ENCODE measurements at regions not wholly inside any gene's neighbourhood (a gene's known extent, or its start where the extent isn't known, plus 50 kb on each side); places are given as distances from the start of the nearest gene placed in this dataset.
"Not testable (repeated sequence)": the region's sequence is repeated elsewhere in the genome, so short reads cannot be mapped to it uniquely, and the experiment has no call there.

DNA sequence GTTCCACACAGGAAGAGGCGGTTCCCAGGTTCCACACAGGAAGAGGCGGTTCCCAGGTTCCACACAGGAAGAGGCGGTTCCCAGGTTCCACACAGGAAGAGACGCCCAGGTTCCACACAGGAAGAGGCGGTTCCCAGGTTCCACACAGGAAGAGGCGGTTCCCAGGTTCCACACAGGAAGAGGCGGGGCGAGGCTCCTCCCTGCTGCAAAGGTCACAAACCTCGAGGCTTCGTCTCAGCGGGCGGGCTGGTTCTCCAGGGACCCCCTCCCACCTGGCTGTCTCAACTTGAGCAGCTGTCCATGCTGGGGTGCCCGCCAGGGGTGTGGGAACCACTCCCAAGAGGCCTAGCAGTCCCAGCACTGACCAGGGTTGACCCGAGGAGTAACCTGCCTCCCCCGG, 94.3 kb upstream of the RUFY1 start (continued):
- not testable (repeated sequence) for TF ChIP-seq NR2C2 (CRISPR knock-in tag; IDR thresholded peaks at IDR 0.05)
- TF ChIP-seq NR2C2 (tag; IDR thresholded peaks at IDR 0.05) (peak; percentile 23; the same call in 1 of the 2 replicates), ESRRA (IDR thresholded peaks at IDR 0.05; ENCODE audit: borderline replicate concordance, low read depth) (0 out of 2 replicates have a peak, but pooled peaks have one; percentile 18)

DNA sequence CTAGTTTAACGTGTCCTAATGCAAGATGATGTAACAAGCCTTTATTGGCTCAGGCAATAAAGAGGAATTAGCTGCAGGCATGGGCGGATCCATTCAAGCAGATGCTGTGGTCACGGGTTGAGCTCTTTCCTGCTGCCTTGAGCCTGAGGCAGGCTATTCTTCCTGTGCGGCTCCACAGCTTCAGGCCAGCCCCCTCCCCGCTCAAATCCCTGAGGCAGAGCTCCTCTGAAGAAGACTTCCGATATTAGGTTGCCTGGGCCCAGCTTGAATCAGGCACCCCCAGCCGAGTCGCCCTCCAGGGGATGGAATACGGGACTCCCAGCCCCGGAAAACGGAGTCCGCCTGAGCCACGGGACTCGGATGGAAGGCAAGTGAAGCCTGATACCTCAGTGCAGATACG, 95.0 kb upstream of the RUFY1 start:
- ATAC-seq (no peak), DNase-seq (ENCODE audit: extremely low read depth in 1 of 4, low spot score in 3 of 4) (no peak), FAIRE-seq (no peak)
- Histone ChIP-seq H3K4me3 (no peak overlapping the region), H3K4me2 (ENCODE audit: insufficient read depth, low read length) (no peak overlapping the region; the same call in 1 of the 2 replicates), H3K27me3 (ENCODE audit: control insufficient read depth in 2 of 2, insufficient read depth in 2 of 2, low read length in 2 of 2) (peaks cover 5 to 13% of the 10 kb centered on the region in 2 experiments; a peak in 4 of 5 replicates), H3K9ac (ENCODE audit: insufficient read depth in 1 of 2, low read depth in 2 of 2, low read length in 2 of 2) (no peak overlapping the region), H3K9me3 (replicated peaks; ENCODE audit: control insufficient read depth, insufficient read depth, low read depth, low read length) (peaks cover 1% of the 10 kb centered on the region), H3K79me2 (ENCODE audit: control insufficient read depth, insufficient read depth, low read length) (no peaks in the 10 kb centered on the region), H4K20me1 (replicated peaks; ENCODE audit: control insufficient read depth, insufficient read depth, low read length) (no peaks in the 10 kb centered on the region), H3K9me1 (ENCODE audit: control insufficient read depth, insufficient read depth, low read length) (no peaks in the 10 kb centered on the region), H3K27ac (ENCODE audit: extremely low read depth, low read depth, low read length) (no peak overlapping the region), H3K4me1 (replicated peaks in 1 of 2; ENCODE audit: control insufficient read depth in 2 of 2, insufficient read depth in 2 of 2, low read length in 2 of 2) (no peaks in the 10 kb centered on the region; a peak in 1 of 5 replicates), H3K36me3 (ENCODE audit: control insufficient read depth, insufficient read depth, low read length) (no peaks in the 10 kb centered on the region), H2AFZ (ENCODE audit: low read depth, low read length) (no peak overlapping the region; the same call in 1 of the 2 replicates)
- CTCF ChIA-PET (ENCODE audit: low intra/inter-chr PET ratio) = no interaction called here
- no TSS peak for BruUV-seq (replicated peaks)
- under 1% methylated on average over 15 of the region's 15 CpGs for WGBS (ENCODE audit: insufficient coverage, low coverage, missing lambda C conversion rate)
- in situ Hi-C loops (cut with MboI) = no loop called here
- POLR2A ChIA-PET = interaction anchor here (0.8 kb wide), 1 partner anchor 10 kb away, joined by 3 read pairs; no protein-coding TSS in a partner anchor
- intact Hi-C loops (cut with micrococcal nuclease) = no loop called here
- TF ChIP-seq PHTF2 (CRISPR knock-in tag; IDR thresholded peaks at IDR 0.05) (no peak), TAF9B (IDR thresholded peaks at IDR 0.05; ENCODE audit: partially characterized antibody) (no peak), SRSF7 (optimal IDR thresholded peaks at IDR 0.05; ENCODE audit: low read depth, low read length) (no peak), NEUROD1 (IDR thresholded peaks at IDR 0.05; ENCODE audit: borderline replicate concordance, low read depth, low read length, partially characterized antibody) (no peak), RBM17 (IDR thresholded peaks at IDR 0.05; ENCODE audit: borderline replicate concordance, low read depth, low read length) (no peak), ZNF311 (CRISPR knock-in tag; IDR thresholded peaks at IDR 0.05) (no peak), LARP7 (IDR thresholded peaks at IDR 0.05) (no peak), MTF1 (CRISPR knock-in tag; IDR thresholded peaks at IDR 0.05; ENCODE audit: borderline replicate concordance) (no peak), DDX20 (tag; IDR thresholded peaks at IDR 0.05; ENCODE audit: low read depth) (no peak), PHF21A (IDR thresholded peaks at IDR 0.05; ENCODE audit: borderline replicate concordance, low read depth) (no peak), CSDE1 (IDR thresholded peaks at IDR 0.05) (no peak), XRCC4 (IDR thresholded peaks at IDR 0.05; ENCODE audit: extremely low read depth, insufficient read depth, insufficient read length) (no peak), NRF1 (conservative IDR thresholded peaks at IDR 0.05 in 1 of 2, IDR thresholded peaks at IDR 0.05 in 1 of 2) (no peak)
- TF ChIP-seq, protein P1, sequence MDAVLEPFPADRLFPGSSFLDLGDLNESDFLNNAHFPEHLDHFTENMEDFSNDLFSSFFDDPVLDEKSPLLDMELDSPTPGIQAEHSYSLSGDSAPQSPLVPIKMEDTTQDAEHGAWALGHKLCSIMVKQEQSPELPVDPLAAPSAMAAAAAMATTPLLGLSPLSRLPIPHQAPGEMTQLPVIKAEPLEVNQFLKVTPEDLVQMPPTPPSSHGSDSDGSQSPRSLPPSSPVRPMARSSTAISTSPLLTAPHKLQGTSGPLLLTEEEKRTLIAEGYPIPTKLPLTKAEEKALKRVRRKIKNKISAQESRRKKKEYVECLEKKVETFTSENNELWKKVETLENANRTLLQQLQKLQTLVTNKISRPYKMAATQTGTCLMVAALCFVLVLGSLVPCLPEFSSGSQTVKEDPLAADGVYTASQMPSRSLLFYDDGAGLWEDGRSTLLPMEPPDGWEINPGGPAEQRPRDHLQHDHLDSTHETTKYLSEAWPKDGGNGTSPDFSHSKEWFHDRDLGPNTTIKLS (IDR thresholded peaks at IDR 0.05; ENCODE audit: borderline replicate concordance, low read depth) = no peak
- TF ChIP-seq, protein P2, sequence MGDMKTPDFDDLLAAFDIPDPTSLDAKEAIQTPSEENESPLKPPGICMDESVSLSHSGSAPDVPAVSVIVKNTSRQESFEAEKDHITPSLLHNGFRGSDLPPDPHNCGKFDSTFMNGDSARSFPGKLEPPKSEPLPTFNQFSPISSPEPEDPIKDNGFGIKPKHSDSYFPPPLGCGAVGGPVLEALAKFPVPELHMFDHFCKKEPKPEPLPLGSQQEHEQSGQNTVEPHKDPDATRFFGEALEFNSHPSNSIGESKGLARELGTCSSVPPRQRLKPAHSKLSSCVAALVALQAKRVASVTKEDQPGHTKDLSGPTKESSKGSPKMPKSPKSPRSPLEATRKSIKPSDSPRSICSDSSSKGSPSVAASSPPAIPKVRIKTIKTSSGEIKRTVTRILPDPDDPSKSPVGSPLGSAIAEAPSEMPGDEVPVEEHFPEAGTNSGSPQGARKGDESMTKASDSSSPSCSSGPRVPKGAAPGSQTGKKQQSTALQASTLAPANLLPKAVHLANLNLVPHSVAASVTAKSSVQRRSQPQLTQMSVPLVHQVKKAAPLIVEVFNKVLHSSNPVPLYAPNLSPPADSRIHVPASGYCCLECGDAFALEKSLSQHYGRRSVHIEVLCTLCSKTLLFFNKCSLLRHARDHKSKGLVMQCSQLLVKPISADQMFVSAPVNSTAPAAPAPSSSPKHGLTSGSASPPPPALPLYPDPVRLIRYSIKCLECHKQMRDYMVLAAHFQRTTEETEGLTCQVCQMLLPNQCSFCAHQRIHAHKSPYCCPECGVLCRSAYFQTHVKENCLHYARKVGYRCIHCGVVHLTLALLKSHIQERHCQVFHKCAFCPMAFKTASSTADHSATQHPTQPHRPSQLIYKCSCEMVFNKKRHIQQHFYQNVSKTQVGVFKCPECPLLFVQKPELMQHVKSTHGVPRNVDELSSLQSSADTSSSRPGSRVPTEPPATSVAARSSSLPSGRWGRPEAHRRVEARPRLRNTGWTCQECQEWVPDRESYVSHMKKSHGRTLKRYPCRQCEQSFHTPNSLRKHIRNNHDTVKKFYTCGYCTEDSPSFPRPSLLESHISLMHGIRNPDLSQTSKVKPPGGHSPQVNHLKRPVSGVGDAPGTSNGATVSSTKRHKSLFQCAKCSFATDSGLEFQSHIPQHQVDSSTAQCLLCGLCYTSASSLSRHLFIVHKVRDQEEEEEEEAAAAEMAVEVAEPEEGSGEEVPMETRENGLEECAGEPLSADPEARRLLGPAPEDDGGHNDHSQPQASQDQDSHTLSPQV (IDR thresholded peaks at IDR 0.05) = no peak

All from K562 (cell line).